AG09319 (cell line): ENCODE measurements at regions not wholly inside any gene's neighbourhood (a gene's known extent, or its start where the extent isn't known, plus 50 kb on each side); places are given as distances from the start of the nearest gene placed in this dataset.
"Not testable (repeated sequence)": the region's sequence is repeated elsewhere in the genome, so short reads cannot be mapped to it uniquely, and the experiment has no call there.

ENCODE experiments used
- DNase-seq: peaks from one replicate; pipeline ENCODE4 v3.0.0-alpha.2; 2010; ENCODE audit warnings: low read depth; ENCODE audit errors: extremely low read depth
- CTCF ChIP-seq: IDR thresholded peaks from 2 replicates; pipeline ENCODE4 v1.5.1; 2011; ENCODE audit warnings: low read depth, mild to moderate bottlenecking, inconsistent platforms, low read length, moderate library complexity

GRCh38 chr2:223313101-223313500 lies 261.1 kb downstream of the KCNE4 start:
- no peak for DNase-seq
- no peak for TF ChIP-seq CTCF

GRCh38 chr2:223314811-223315210 lies 262.8 kb downstream of the KCNE4 start:
- DNase-seq, result no peak
- TF ChIP-seq CTCF, result no peak

GRCh38 chr2:223315813-223316212 lies 263.8 kb downstream of the KCNE4 start:
- no peak for TF ChIP-seq CTCF
- no peak for DNase-seq

- no peak for DNase-seq
- no peak for TF ChIP-seq CTCF
Measured at GRCh38 chr2:223316342-223316741, 264.4 kb downstream of the KCNE4 start.

GRCh38 chr2:223319601-223320000 lies 267.6 kb downstream of the KCNE4 start:
- no peak for DNase-seq
- no peak for TF ChIP-seq CTCF

GRCh38 chr2:223324402-223324801 lies 272.4 kb downstream of the KCNE4 start:
- DNase-seq, result no peak
- no peak for TF ChIP-seq CTCF

GRCh38 chr2:223328578-223328977 lies 273.6 kb downstream of the SCG2 start:
- no peak for DNase-seq
- TF ChIP-seq CTCF, result no peak

- DNase-seq, result not testable (repeated sequence)
Measured at GRCh38 chr2:223330747-223331146, 271.4 kb downstream of the SCG2 start.
